Tibial nerve (tissue), 4 donors: ENCODE measurements at regions not wholly inside any gene's neighbourhood (a gene's known extent, or its start where the extent isn't known, plus 50 kb on each side); places are given as distances from the start of the nearest gene placed in this dataset.

Experiments used
- CTCF ChIP-seq, 5 experiments: fragments of 200-600 bp in 3 of 5; fragments of 450-650 bp in 2 of 5; sonication (generic) in 3 of 5; IDR thresholded peaks; one replicate each; pipeline ENCODE4 v1.5.1; 2016 to 2019; ENCODE audit warnings: antibody characterized with exemption in 5 of 5, mild to moderate bottlenecking in 3 of 5, moderate library complexity in 2 of 5
- EP300 ChIP-seq, 2 donors: sonication (generic); formaldehyde crosslinking; IDR thresholded peaks; one replicate each; pipeline ENCODE4 v1.6.1; 2017; ENCODE audit warnings: antibody characterized with exemption in 2 of 2, mild to moderate bottlenecking in 1 of 2
- POLR2A ChIP-seq, 2 donors: fragments of 450-650 bp; IDR thresholded peaks; one replicate each; pipeline ENCODE4 v1.6.1; 2017; ENCODE audit warnings: antibody characterized with exemption in 2 of 2, mild to moderate bottlenecking in 2 of 2, moderate library complexity in 2 of 2

- TF ChIP-seq CTCF (IDR thresholded peaks at IDR 0.05) (no peak), POLR2A (IDR thresholded peaks at IDR 0.05) (no peak), EP300 (IDR thresholded peaks at IDR 0.05) (no peak)
Observed at GRCh38 chr4:38203609-38204008, 243.4 kb downstream of the PTTG2 start.
